ENCODE measurements at regions not wholly inside any gene's neighbourhood (a gene's known extent, or its start where the extent isn't known, plus 50 kb on each side); places are given as distances from the start of the nearest gene placed in this dataset.

DNA sequence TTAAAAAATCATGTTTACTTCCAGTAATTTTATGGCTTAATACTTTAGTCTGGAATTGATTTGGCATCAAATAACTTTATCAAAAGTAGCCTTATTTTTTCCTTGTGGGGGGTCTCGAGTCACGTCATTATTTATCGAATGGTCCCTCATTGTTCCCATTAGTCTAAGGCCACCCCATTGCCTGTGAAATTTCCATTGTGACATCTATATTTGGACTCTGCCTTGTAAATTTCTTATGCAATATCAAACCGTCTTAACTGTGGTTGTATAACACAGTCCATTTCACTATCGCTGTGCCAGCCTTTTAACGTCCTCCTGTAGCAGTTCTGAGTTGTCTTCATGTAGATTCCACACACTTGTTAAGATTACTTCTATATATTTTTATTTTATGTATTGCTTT is 103.9 kb upstream of the RET start:
- DNase-seq = no peak

DNA sequence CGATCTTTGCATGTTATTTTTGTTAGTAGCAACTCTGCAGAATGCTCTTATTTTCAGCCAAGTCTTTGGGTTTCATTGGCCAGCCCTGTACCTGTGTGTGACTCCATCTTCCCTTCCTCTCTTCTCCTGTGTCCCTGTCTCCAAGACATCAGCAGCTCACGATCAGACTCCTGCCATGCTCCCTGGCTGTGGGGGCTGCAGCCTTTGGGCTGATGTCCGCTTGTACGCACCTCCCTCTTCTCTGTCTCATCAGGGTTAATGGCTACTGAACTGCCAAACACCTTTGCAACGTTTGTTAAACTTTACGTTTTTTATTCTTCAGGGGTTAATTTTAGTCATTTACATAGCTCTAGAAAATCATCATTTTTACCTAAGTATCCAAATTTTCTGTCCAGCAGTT is 103.5 kb upstream of the RET start:
- Mint-ChIP-seq H3K27me3 (ENCODE audit: insufficient read depth) (peaks cover 22% of the 10 kb centered on the region), H3K9me3 (no peaks in the 10 kb centered on the region)

More for the DNA sequence above, 103.9 kb upstream of the RET start:
- peaks cover 22% of the 10 kb centered on the region for H3K27me3 Mint-ChIP-seq (ENCODE audit: insufficient read depth)
- H3K27ac Mint-ChIP-seq = no peak overlapping the region
- no peaks in the 10 kb centered on the region for H3K4me1 Mint-ChIP-seq (ENCODE audit: low read depth)
- H3K36me3 Mint-ChIP-seq (ENCODE audit: low read depth) = no peaks in the 10 kb centered on the region
- TF ChIP-seq, protein P1, sequence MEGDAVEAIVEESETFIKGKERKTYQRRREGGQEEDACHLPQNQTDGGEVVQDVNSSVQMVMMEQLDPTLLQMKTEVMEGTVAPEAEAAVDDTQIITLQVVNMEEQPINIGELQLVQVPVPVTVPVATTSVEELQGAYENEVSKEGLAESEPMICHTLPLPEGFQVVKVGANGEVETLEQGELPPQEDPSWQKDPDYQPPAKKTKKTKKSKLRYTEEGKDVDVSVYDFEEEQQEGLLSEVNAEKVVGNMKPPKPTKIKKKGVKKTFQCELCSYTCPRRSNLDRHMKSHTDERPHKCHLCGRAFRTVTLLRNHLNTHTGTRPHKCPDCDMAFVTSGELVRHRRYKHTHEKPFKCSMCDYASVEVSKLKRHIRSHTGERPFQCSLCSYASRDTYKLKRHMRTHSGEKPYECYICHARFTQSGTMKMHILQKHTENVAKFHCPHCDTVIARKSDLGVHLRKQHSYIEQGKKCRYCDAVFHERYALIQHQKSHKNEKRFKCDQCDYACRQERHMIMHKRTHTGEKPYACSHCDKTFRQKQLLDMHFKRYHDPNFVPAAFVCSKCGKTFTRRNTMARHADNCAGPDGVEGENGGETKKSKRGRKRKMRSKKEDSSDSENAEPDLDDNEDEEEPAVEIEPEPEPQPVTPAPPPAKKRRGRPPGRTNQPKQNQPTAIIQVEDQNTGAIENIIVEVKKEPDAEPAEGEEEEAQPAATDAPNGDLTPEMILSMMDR (IDR thresholded peaks at IDR 0.05) = no peak
- no peak overlapping the region for H3K4me3 Mint-ChIP-seq
- H3K9me3 Mint-ChIP-seq = no peaks in the 10 kb centered on the region

DNA sequence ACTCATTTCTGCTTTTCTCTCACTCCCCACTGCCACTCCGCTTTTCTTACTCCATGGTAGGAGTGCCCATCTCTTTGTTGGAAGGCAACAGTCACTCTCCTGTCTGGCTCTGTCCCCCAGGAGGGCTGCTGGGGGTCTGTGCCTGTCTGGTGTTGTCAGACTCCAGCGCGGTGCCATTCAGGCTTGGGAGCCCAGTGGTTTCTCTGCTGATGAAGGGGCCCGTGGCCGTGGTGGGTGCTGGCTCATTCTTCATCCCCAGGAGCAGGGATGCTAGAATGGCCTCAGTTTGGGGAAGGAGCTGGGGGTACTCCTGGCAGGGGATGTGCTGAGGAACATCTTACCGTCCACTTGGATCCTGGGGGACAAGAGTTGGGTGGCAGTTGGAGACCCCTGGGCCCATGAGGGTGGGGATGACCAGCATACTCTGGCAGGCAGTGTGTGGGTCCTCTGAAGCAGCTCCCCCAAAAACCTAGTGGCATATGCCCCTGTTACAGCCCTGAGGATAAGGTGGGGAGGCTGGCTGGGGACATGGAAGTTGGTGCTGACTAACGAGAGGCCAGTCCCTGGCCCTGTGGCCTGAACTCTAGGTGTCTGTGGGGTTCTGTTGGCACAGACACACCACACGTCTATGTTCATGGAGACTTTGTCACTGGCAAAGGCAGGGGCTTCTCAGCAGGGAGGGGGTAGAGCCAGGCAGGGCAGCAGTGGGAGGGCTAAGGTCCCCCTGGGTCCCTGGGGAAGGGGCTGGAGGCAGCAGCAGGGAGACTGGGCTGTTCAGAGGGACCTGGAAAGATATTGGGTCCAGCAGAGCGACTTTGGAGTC is 102.8 kb upstream of the RET start:
- DNase-seq = no peak
- TF ChIP-seq, protein P1 (IDR thresholded peaks at IDR 0.05) = no peak

More for the DNA sequence above, 103.5 kb upstream of the RET start:
- Mint-ChIP-seq H3K4me3 (no peak overlapping the region), H3K36me3 (ENCODE audit: low read depth) (no peaks in the 10 kb centered on the region), H3K4me1 (ENCODE audit: low read depth) (no peaks in the 10 kb centered on the region), H3K27ac (no peak overlapping the region)
- DNase-seq = no peak
- TF ChIP-seq, protein P1 (IDR thresholded peaks at IDR 0.05) = no peak

DNA sequence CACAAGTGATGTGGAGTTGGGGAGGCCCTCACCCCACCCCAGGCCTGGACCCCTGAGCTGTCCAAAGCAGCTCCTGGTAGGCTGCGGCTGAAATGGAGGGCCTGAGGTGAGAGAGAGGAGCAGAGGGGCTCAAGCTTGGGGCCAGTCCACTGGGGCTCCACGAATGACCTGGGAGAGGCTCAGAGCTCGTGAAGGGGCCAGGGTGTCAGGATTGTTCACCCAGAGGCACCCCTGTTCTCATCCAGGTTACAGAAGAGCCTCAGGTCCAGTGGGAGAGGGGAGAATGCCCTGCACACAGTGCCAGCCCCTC is 102.2 kb upstream of the RET start:
- TF ChIP-seq, protein P1 (IDR thresholded peaks at IDR 0.05) = no peak
- DNase-seq = no peak
- Mint-ChIP-seq H3K36me3 (ENCODE audit: low read depth) (no peaks in the 10 kb centered on the region), H3K4me1 (ENCODE audit: low read depth) (no peaks in the 10 kb centered on the region), H3K4me3 (no peak overlapping the region), H3K27ac (no peak overlapping the region), H3K27me3 (ENCODE audit: insufficient read depth) (peaks cover 19% of the 10 kb centered on the region), H3K9me3 (no peaks in the 10 kb centered on the region)

More for the DNA sequence above, 102.8 kb upstream of the RET start:
- H3K4me1 Mint-ChIP-seq (ENCODE audit: low read depth) = no peaks in the 10 kb centered on the region
- H3K36me3 Mint-ChIP-seq (ENCODE audit: low read depth) = no peaks in the 10 kb centered on the region
- H3K9me3 Mint-ChIP-seq = no peaks in the 10 kb centered on the region
- H3K27me3 Mint-ChIP-seq (ENCODE audit: insufficient read depth) = peaks cover 20% of the 10 kb centered on the region
- H3K27ac Mint-ChIP-seq = no peak overlapping the region
- no peak overlapping the region for H3K4me3 Mint-ChIP-seq

DNA sequence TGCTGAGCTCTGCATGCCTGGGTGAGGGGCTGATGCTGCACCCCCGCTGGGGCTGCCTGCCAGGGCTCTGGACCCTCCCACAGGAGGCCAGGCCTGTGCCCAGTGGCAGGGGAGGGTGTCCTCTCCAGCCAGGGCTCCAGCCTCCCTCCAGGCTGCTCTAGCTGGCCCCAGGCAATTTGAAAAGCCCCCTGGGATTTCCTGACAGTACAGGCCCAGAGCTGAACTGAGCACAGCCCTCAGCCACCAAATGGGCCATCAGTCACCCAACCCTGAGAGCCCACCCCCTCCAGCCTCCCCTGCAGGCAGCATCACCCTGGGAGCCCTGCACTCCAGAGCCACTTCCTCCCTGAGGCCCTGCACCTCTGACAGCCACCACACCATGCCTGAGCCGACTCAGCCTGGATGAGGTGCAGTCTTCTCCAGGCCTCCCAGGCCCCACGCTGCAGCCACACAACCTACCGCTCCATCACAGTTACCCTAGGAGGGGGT is 101.8 kb upstream of the RET start:
- DNase-seq = no peak
- H3K27ac Mint-ChIP-seq = no peak overlapping the region
- H3K4me3 Mint-ChIP-seq = no peak overlapping the region
- H3K27me3 Mint-ChIP-seq (ENCODE audit: insufficient read depth) = peaks cover 19% of the 10 kb centered on the region
- no peaks in the 10 kb centered on the region for H3K36me3 Mint-ChIP-seq (ENCODE audit: low read depth)
- TF ChIP-seq, protein P1 (IDR thresholded peaks at IDR 0.05) = no peak
- no peaks in the 10 kb centered on the region for H3K9me3 Mint-ChIP-seq
- H3K4me1 Mint-ChIP-seq (ENCODE audit: low read depth) = no peaks in the 10 kb centered on the region
